Activated CD4-positive, alpha-beta T cell treated with anti-CD3 and anti-CD28 coated beads, Interleukin-2, amount 10 ng/mL, durations not matched to agents 24 days and 14 days (primary cell): ENCODE measurements at regions not wholly inside any gene's neighbourhood (a gene's known extent, or its start where the extent isn't known, plus 50 kb on each side); places are given as distances from the start of the nearest gene placed in this dataset.
"Not testable (repeated sequence)": the region's sequence is repeated elsewhere in the genome, so short reads cannot be mapped to it uniquely, and the experiment has no call there.

Experiments
- DNase-seq: peaks from one replicate; pipeline ENCODE4 v3.0.0; 2022
- H3K27ac Mint-ChIP-seq: one replicate; pipeline ENCODE4 v1.8.0; 2022; ENCODE audit warnings: mild to moderate bottlenecking, mixed read lengths
- H3K27me3 Mint-ChIP-seq: one replicate; pipeline ENCODE4 v1.8.0; 2022; ENCODE audit warnings: mixed read lengths
- H3K36me3 Mint-ChIP-seq: one replicate; pipeline ENCODE4 v1.8.0; 2022; ENCODE audit warnings: low read depth, mild to moderate bottlenecking, mixed read lengths
- H3K4me1 Mint-ChIP-seq: one replicate; pipeline ENCODE4 v1.8.0; 2021; ENCODE audit warnings: mixed read lengths
- H3K4me3 Mint-ChIP-seq: one replicate; pipeline ENCODE4 v1.8.0; 2022; ENCODE audit warnings: mild to moderate bottlenecking, moderate library complexity, mixed read lengths
- H3K9me3 Mint-ChIP-seq: one replicate; pipeline ENCODE4 v1.8.0; 2021; ENCODE audit warnings: mixed read lengths
- intact Hi-C: fragments of 100-400 bp; cut with micrococcal nuclease; formaldehyde crosslinking; loops from one replicate; pipeline ENCODE4 v1.15.1; 2023

- Mint-ChIP-seq H3K36me3 (no peaks in the 10 kb centered on the region), H3K9me3 (no peaks in the 10 kb centered on the region), H3K27ac (no peak overlapping the region), H3K4me3 (no peak overlapping the region), H3K27me3 (no peaks in the 10 kb centered on the region), H3K4me1 (no peaks in the 10 kb centered on the region)
- intact Hi-C loops, result no loop called here
- no peak for DNase-seq
Observed at GRCh38 chr19:31000913-31001312, 348.3 kb downstream of the TSHZ3 start.

GRCh38 chr19:30999726-31000125 lies 349.5 kb downstream of the TSHZ3 start:
- H3K27me3 Mint-ChIP-seq, result no peaks in the 10 kb centered on the region
- H3K4me1 Mint-ChIP-seq, result no peaks in the 10 kb centered on the region
- H3K4me3 Mint-ChIP-seq, result no peak overlapping the region
- no peak for DNase-seq
- no peaks in the 10 kb centered on the region for H3K9me3 Mint-ChIP-seq
- intact Hi-C loops, result no loop called here
- H3K36me3 Mint-ChIP-seq, result no peaks in the 10 kb centered on the region
- H3K27ac Mint-ChIP-seq, result no peak overlapping the region

GRCh38 chr19:30997222-30997621 lies 352.0 kb downstream of the TSHZ3 start:
- Mint-ChIP-seq H3K27ac (no peak overlapping the region), H3K4me3 (no peak overlapping the region), H3K27me3 (no peaks in the 10 kb centered on the region), H3K9me3 (no peaks in the 10 kb centered on the region), H3K36me3 (no peaks in the 10 kb centered on the region), H3K4me1 (no peaks in the 10 kb centered on the region)
- intact Hi-C loops, result no loop called here
- no peak for DNase-seq

GRCh38 chr19:30978639-30979038 lies 370.6 kb downstream of the TSHZ3 start:
- Mint-ChIP-seq H3K9me3 (no peaks in the 10 kb centered on the region), H3K27ac (no peak overlapping the region)

GRCh38 chr19:30969591-30969990 lies 379.6 kb downstream of the TSHZ3 start:
- H3K9me3 Mint-ChIP-seq, result no peaks in the 10 kb centered on the region
- intact Hi-C loops, result no loop called here
- no peak overlapping the region for H3K4me3 Mint-ChIP-seq
- H3K27ac Mint-ChIP-seq, result no peak overlapping the region
- H3K27me3 Mint-ChIP-seq, result no peaks in the 10 kb centered on the region
- H3K4me1 Mint-ChIP-seq, result no peaks in the 10 kb centered on the region
- DNase-seq, result no peak
- no peaks in the 10 kb centered on the region for H3K36me3 Mint-ChIP-seq

More at GRCh38 chr19:30978639-30979038, 370.6 kb downstream of the TSHZ3 start:
- intact Hi-C loops, result no loop called here
- no peak for DNase-seq
- no peaks in the 10 kb centered on the region for H3K27me3 Mint-ChIP-seq
- no peak overlapping the region for H3K4me3 Mint-ChIP-seq
- H3K36me3 Mint-ChIP-seq, result no peaks in the 10 kb centered on the region
- H3K4me1 Mint-ChIP-seq, result no peaks in the 10 kb centered on the region

- Mint-ChIP-seq H3K9me3 (no peaks in the 10 kb centered on the region), H3K4me1 (no peaks in the 10 kb centered on the region), H3K27me3 (no peaks in the 10 kb centered on the region), H3K27ac (no peak overlapping the region), H3K4me3 (no peak overlapping the region), H3K36me3 (no peaks in the 10 kb centered on the region)
- intact Hi-C loops, result no loop called here
- DNase-seq, result no peak
Observed at GRCh38 chr19:30968841-30969399, 380.3 kb downstream of the TSHZ3 start.

GRCh38 chr19:30968210-30968609 lies 381.0 kb downstream of the TSHZ3 start:
- H3K4me3 Mint-ChIP-seq, result no peak overlapping the region
- H3K27me3 Mint-ChIP-seq, result no peaks in the 10 kb centered on the region
- no peaks in the 10 kb centered on the region for H3K4me1 Mint-ChIP-seq
- no peaks in the 10 kb centered on the region for H3K36me3 Mint-ChIP-seq
- DNase-seq, result no peak
- H3K9me3 Mint-ChIP-seq, result no peaks in the 10 kb centered on the region
- no peak overlapping the region for H3K27ac Mint-ChIP-seq
- intact Hi-C loops, result no loop called here

GRCh38 chr19:30966486-30966885 lies 382.8 kb downstream of the TSHZ3 start:
- Mint-ChIP-seq H3K27ac (no peak overlapping the region), H3K4me3 (no peak overlapping the region), H3K4me1 (no peaks in the 10 kb centered on the region), H3K9me3 (no peaks in the 10 kb centered on the region), H3K36me3 (no peaks in the 10 kb centered on the region), H3K27me3 (no peaks in the 10 kb centered on the region)
- no peak for DNase-seq
- intact Hi-C loops, result no loop called here

- Mint-ChIP-seq H3K4me1 (no peaks in the 10 kb centered on the region), H3K27ac (no peak overlapping the region), H3K27me3 (no peaks in the 10 kb centered on the region), H3K4me3 (no peak overlapping the region), H3K9me3 (no peaks in the 10 kb centered on the region), H3K36me3 (no peaks in the 10 kb centered on the region)
- intact Hi-C loops, result no loop called here
- DNase-seq, result peak; percentile 37
Observed at GRCh38 chr19:30959011-30959410, 390.2 kb downstream of the TSHZ3 start.

- Mint-ChIP-seq H3K36me3 (no peaks in the 10 kb centered on the region), H3K27me3 (peaks cover 4% of the 10 kb centered on the region), H3K4me3 (no peak overlapping the region), H3K27ac (no peak overlapping the region), H3K9me3 (no peaks in the 10 kb centered on the region), H3K4me1 (no peaks in the 10 kb centered on the region)
- no peak for DNase-seq
- intact Hi-C loops, result no loop called here
Observed at GRCh38 chr19:30955112-30956104, 393.8 kb downstream of the TSHZ3 start.

- H3K4me3 Mint-ChIP-seq, H3K36me3 Mint-ChIP-seq, H3K4me1 Mint-ChIP-seq, H3K27me3 Mint-ChIP-seq, H3K9me3 Mint-ChIP-seq, H3K27ac Mint-ChIP-seq, intact Hi-C loops, DNase-seq: not testable (repeated sequence)
Observed at GRCh38 chr19:30944276-30944932, 404.8 kb downstream of the TSHZ3 start.

- H3K27ac Mint-ChIP-seq, result no peak overlapping the region
- no peak for DNase-seq
- no peaks in the 10 kb centered on the region for H3K9me3 Mint-ChIP-seq
- no peak overlapping the region for H3K4me3 Mint-ChIP-seq
- H3K4me1 Mint-ChIP-seq, result no peaks in the 10 kb centered on the region
- no peaks in the 10 kb centered on the region for H3K36me3 Mint-ChIP-seq
- no peaks in the 10 kb centered on the region for H3K27me3 Mint-ChIP-seq
- intact Hi-C loops, result no loop called here
Observed at GRCh38 chr19:30943101-30943843, 406.0 kb downstream of the TSHZ3 start.

GRCh38 chr19:30942636-30943035 lies 406.6 kb downstream of the TSHZ3 start:
- H3K27ac Mint-ChIP-seq, result no peak overlapping the region
- H3K36me3 Mint-ChIP-seq, result no peaks in the 10 kb centered on the region
- intact Hi-C loops, result no loop called here
- no peak overlapping the region for H3K4me3 Mint-ChIP-seq
- H3K9me3 Mint-ChIP-seq, result no peaks in the 10 kb centered on the region
- no peaks in the 10 kb centered on the region for H3K27me3 Mint-ChIP-seq
- no peak for DNase-seq
- no peaks in the 10 kb centered on the region for H3K4me1 Mint-ChIP-seq

GRCh38 chr19:30941591-30941990 lies 407.6 kb downstream of the TSHZ3 start:
- intact Hi-C loops, result no loop called here
- Mint-ChIP-seq H3K9me3 (no peaks in the 10 kb centered on the region), H3K36me3 (no peaks in the 10 kb centered on the region), H3K27me3 (no peaks in the 10 kb centered on the region), H3K4me3 (no peak overlapping the region), H3K4me1 (no peaks in the 10 kb centered on the region), H3K27ac (no peak overlapping the region)
- DNase-seq, result no peak
